ENCODE measurements at regions not wholly inside any gene's neighbourhood (a gene's known extent, or its start where the extent isn't known, plus 50 kb on each side); places are given as distances from the start of the nearest gene placed in this dataset.
A peak's percentile ranks its signal among the peaks of the same experiment; 100 is the strongest.

GRCh38 chr11:56916162-56916561 lies 72.6 kb upstream of the OR5AK2 start:
- no peak for TF ChIP-seq CTCF (IDR thresholded peaks at IDR 0.05)
- H3K4me1 ChIP-seq = peaks cover 14% of the 10 kb centered on the region
- H3K4me3 ChIP-seq = no peak overlapping the region
- peak overlapping the region; percentile 36 for H3K27ac ChIP-seq
- H3K9me3 ChIP-seq = no peaks in the 10 kb centered on the region
- peak; percentile 82 to 85 for ATAC-seq
- intact Hi-C loops (cut with DNase I) = no loop called here
- no peak for DNase-seq
- H3K36me3 ChIP-seq = no peaks in the 10 kb centered on the region
- H3K27me3 ChIP-seq (ENCODE audit: low read depth) = no peaks in the 10 kb centered on the region

GRCh38 chr11:56911312-56911711 lies 77.4 kb upstream of the OR5AK2 start:
- intact Hi-C loops (cut with DNase I) = no loop called here
- TF ChIP-seq CTCF (IDR thresholded peaks at IDR 0.05) = no peak
- DNase-seq (no peak), ATAC-seq (no peak)
- H3K36me3 ChIP-seq = no peaks in the 10 kb centered on the region
- no peaks in the 10 kb centered on the region for H3K27me3 ChIP-seq (ENCODE audit: low read depth)
- no peak overlapping the region for H3K27ac ChIP-seq
- H3K4me3 ChIP-seq = no peak overlapping the region
- peaks cover 6% of the 10 kb centered on the region for H3K4me1 ChIP-seq
- no peaks in the 10 kb centered on the region for H3K9me3 ChIP-seq

DNA sequence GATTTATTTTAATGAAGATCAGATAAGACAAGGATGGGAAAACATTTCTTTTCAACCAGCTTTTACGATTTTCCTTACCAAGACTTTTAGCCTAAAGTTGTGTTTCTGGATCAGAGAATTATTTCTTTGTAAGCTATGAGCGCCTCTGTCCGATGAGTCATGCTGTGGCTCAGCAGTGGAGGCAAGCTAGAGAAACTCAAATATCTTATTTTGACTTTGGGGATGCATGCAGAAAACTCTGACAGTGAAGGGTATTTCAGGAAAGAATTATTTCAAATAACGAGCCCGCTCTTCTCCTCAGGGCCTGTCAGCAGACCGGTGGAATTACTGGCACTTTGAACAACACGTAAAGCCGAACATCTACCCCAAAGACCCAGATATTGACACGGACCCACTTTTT lies 77.9 kb upstream of the OR5AK2 start:
- Histone ChIP-seq H3K4me3 (no peak overlapping the region), H3K27ac (no peak overlapping the region), H3K9me3 (no peaks in the 10 kb centered on the region), H3K4me1 (peaks cover 1% of the 10 kb centered on the region), H3K36me3 (no peaks in the 10 kb centered on the region), H3K27me3 (ENCODE audit: low read depth) (no peaks in the 10 kb centered on the region)
- ATAC-seq = no peak
- no peak for TF ChIP-seq CTCF (IDR thresholded peaks at IDR 0.05)
- no peak for DNase-seq
- intact Hi-C loops (cut with DNase I) = no loop called here

DNA sequence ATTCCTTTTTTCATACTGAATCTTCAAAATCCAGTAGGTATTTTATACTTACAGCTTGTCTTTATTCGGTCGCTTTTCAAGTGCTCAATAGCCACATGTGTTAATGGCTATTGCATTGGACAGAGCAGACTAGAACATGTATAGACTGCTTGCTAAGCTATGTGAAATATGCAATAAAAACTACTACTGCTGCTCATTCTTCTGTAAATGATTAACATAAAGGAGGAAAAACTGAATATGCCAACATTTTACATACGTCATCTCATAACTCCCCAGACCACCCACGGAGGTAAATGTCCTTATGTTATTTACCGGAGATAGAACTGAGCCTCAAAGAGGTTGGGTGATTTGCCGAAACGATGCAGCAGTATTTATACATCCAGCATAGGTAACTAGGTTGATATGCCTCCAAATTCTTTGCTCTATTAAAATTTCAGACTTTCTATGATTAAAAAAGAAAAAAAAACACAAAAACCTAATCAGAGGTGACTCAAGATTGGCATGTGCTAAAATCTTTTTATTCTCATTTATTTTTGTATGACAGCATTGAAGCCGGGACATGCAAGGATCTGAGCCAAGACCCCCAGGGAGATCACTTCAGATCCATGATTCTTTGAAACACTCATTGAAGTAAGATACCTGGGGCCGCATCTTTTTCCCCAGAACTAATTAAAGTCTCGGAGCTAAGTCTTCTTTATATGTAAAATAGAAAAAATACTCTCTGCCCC lies 78.5 kb upstream of the OR5AK2 start:
- no peak for TF ChIP-seq CTCF (IDR thresholded peaks at IDR 0.05)
- ATAC-seq (no peak), DNase-seq (no peak)
- Histone ChIP-seq H3K4me1 (no peaks in the 10 kb centered on the region), H3K36me3 (no peaks in the 10 kb centered on the region), H3K27me3 (ENCODE audit: low read depth) (no peaks in the 10 kb centered on the region), H3K9me3 (no peaks in the 10 kb centered on the region), H3K4me3 (no peak overlapping the region), H3K27ac (no peak overlapping the region)
- intact Hi-C loops (cut with DNase I) = no loop called here

GRCh38 chr11:56909563-56909962 lies 79.2 kb upstream of the OR5AK2 start:
- intact Hi-C loops (cut with DNase I) = no loop called here
- H3K9me3 ChIP-seq = no peaks in the 10 kb centered on the region
- H3K36me3 ChIP-seq = no peaks in the 10 kb centered on the region
- H3K27ac ChIP-seq = no peak overlapping the region
- DNase-seq (no peak), ATAC-seq (no peak)
- no peak overlapping the region for H3K4me3 ChIP-seq
- no peak for TF ChIP-seq CTCF (IDR thresholded peaks at IDR 0.05)
- H3K4me1 ChIP-seq = no peaks in the 10 kb centered on the region
- no peaks in the 10 kb centered on the region for H3K27me3 ChIP-seq (ENCODE audit: low read depth)

Data from lower lobe of right lung (tissue), 2 donors.